ENCODE measurements at regions not wholly inside any gene's neighbourhood (a gene's known extent, or its start where the extent isn't known, plus 50 kb on each side); places are given as distances from the start of the nearest gene placed in this dataset.
"Not testable (repeated sequence)": the region's sequence is repeated elsewhere in the genome, so short reads cannot be mapped to it uniquely, and the experiment has no call there.

GRCh38 chr5:1960595-1961303 is 78.0 kb upstream of the IRX4 start:
- DNase-seq (ENCODE audit: low read depth, low spot score) = no peak

DNA sequence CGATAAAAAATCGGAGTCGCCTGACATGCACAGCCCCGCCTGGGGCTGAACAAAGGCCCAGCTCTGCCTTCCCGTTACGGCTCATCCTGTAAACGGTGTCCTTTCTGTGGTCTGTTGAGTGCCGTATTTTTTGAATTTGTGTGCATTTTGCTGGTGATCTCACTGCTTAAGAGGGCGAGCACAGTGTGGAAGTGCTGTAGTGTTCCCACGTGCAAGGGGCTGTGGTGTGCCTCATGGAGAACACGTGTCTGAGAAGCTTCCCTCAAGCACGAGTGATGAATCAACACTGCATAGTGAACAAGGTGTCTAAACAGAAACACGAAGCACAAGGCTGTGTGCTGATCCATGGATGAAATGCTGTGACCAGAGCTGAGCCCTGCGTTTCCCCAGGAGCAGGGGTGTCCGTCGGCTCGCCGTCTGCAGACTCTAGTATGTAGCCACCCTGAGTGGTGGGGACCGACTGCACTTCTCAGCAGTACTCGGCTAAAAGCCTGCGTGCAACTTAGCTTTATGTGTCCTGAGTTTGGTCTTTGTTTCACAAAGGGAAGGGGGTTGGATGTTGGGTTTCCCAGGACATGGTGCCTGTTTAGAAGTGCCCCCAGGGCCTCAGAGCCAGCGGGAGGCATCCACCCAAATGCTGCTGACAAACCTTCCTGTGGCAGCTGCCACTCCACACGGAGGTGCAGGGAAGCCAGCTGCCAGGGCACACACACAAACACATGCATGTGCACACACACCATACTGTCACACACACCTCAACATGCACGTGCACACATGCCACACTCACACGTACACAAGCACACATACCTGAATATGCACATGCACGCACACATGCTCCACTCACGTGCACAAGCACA is 77.2 kb upstream of the IRX4 start:
- DNase-seq (ENCODE audit: low read depth, low spot score) = no peak

DNA sequence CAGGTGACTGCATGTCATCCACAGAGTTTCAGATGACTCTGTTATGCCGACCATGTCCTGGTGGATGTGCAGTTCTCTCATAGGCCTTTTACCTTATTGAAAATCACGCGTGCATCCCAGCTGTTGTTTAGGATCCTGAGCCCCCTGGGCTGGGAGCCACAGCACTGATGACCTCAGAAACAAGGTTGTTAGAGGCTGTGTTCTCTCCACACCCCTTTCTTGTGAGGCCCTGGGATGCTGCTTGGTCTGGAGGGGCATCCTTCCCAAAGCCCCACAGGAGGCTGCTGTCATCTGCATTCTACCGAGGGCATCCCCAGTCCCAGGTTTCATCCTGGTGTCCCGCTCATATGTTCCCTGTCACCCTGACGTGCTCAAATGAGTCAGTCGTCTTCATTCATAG is 76.5 kb upstream of the IRX4 start:
- DNase-seq (ENCODE audit: low read depth, low spot score) = no peak

DNA sequence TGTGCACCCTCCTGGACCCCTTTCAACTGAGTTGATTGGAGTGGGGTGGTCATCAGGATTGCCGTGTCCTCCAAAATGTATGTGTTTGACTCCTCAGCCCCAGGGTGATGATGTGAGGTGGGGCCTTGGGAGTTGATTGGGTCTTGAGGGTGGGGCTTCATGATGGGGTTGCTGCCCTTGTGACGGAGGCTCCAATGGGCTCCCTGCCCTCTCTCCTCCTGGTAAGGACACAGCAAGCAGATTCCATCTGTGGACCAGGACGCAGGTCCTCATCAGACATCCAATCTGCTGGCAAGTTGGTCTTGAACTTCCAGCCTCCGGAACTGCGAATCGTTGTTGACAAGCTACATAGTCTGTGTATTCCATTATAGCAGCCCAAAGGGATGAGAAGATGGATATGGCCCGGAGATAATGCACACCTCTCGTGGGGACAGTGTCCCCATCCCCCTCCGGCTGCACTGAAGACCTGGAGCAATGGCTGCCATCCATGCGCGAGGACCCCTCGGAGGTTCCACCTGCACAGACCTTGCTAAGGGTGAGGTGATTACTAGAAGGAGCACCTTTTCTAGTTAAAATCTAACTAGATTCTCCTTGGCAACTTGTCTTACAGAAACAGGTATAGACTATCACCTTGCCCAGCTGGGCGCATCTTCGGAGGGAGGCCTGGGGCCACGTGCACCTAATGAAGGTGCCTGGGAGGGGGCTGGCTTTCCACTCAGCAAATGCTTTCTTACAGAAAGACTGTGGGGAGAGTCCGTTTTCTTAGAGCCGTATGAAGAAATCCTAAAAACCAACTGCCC is 75.7 kb upstream of the IRX4 start:
- no peak for DNase-seq (ENCODE audit: low read depth, low spot score)

GRCh38 chr5:1955586-1955985 is 72.9 kb upstream of the IRX4 start:
- DNase-seq (ENCODE audit: low read depth, low spot score) = no peak

GRCh38 chr5:1953710-1954109 is 71.0 kb upstream of the IRX4 start:
- not testable (repeated sequence) for DNase-seq (ENCODE audit: low read depth, low spot score)

GRCh38 chr5:1952444-1953099 is 69.8 kb upstream of the IRX4 start:
- DNase-seq (ENCODE audit: low read depth, low spot score) = no peak

- DNase-seq (ENCODE audit: low read depth, low spot score) = no peak
Measured at GRCh38 chr5:1952021-1952420, 69.3 kb upstream of the IRX4 start.

DNA sequence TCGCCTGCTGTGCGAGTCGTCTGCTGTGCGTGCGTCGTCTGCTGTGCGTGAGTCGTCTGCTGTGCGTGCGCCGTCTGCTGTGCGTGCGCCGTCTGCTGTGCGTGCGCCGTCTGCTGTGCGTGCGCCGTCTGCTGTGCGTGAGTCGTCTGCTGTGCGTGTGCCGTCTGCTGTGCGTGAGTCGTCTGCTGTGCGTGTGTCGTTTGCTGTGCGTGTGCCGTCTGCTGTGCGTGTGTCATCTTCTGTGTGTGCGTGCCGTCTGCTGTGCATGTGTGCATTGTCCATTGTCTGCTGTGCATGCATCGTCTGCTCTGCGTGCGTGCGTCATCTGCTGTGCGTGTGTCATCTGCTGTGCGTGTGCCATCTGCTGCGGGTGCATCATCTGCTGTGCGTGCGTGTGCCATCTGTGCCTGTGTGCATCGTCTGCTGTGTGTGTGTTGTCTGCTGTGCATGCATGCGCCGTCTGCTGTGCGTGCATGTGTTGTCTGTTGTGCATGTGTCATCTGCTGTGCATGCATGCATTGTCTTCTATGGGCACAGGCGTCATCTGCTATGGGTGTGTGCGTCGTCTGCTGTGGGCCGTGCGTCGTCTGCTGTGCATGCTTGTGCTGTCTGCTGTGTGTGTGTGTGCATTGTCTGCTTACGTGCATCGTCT is 68.6 kb upstream of the IRX4 start:
- DNase-seq (ENCODE audit: low read depth, low spot score) = no peak

GRCh38 chr5:1950708-1951103 is 68.0 kb upstream of the IRX4 start:
- no peak for DNase-seq (ENCODE audit: low read depth, low spot score)

GRCh38 chr5:1950096-1950707 is 67.5 kb upstream of the IRX4 start:
- no peak for DNase-seq (ENCODE audit: low read depth, low spot score)

GRCh38 chr5:1949253-1949652 is 66.5 kb upstream of the IRX4 start:
- DNase-seq (ENCODE audit: low read depth, low spot score) = no peak

DNA sequence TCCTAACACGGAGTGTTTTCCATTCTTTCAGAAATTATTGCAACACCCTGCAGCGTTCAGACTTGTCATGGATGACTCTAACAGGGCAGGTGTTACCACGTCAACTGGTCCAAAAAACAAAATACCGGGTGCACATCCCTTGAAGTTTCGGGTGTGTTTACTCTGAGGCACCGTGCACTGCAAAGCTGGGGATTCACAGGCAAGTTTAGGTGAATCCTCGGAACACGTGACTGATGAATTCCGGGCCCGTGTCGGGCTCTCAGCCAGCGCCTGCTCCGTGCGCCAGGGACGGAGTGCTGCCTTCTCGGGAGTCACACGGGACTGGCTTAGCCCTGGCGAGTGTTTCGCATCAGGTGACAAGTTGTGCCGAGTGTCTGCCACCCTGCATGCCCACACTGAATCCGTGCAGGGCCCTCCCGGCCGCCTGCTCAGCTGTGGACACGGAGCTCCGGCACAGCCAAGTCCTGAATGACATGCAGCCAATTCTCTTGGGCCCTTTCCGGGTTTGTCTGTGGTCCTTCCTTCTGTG is 66.0 kb upstream of the IRX4 start:
- DNase-seq (ENCODE audit: low read depth, low spot score) = no peak

DNA sequence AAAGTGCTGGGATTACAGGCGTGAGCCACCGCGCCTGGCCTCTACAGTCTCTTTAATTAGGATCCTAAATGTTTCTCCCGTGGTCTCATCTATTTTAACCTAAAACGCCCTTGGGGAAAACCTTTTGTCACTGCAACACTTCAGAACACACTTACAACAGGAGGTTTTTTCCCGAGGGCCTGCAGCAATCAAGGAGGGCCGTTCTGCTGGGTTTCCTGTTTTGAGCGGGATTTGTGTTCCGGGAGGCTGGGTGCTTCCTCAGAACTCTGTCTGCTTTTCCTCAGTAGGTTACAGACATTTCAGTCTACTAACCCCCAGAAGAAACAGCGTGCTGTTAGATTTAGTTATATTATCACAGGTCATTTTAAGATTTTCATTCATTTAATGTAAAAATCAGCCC is 65.4 kb upstream of the IRX4 start:
- no peak for DNase-seq (ENCODE audit: low read depth, low spot score)

DNA sequence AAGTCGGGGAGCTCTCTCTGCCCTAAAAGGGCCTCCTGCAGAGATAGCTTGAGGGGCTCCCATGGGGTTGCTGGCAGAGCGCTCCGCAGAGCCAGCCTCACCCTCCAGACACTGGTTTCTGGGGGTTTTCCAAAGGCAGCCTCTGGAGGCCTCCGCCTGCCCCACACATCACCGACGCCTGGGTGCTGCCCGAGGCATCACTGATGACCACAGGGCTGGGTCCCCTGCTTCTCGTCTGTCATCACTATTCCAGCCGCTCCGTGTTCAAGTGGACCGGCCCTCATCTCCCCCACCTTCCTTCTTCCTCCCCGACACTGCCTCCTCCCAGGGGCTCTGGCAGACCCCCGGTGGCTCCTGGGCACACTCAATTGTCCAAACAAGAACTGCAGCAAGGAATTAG is 64.1 kb upstream of the IRX4 start:
- DNase-seq (ENCODE audit: low read depth, low spot score) = no peak

DNA sequence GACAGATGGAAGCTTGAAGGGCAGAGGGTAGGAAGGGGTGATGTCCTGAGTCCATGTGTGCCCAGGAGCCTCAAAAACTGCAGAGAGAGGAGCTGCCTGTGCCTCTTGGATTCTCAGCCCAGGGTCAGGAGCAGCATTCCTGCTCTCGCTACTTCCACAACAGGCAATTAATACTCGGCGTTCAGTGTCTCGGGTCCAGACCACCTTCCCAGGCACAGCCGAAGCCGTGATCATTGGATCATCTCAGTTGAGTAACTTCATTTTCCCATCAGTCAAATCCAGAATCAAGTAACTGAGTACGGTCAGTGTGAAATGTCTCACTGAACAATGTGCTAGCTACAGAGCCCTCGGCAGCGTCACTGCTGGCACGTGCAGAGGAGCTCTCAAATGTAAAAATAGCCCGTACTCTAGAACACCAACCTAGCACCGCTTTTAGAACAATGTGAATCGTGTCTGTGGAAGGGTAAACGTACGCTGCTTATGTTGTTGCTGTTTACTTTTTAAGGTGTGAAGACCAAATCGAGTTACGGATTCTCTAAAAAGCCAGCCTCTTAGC is 63.5 kb upstream of the IRX4 start:
- DNase-seq (ENCODE audit: low read depth, low spot score) = no peak

DNA sequence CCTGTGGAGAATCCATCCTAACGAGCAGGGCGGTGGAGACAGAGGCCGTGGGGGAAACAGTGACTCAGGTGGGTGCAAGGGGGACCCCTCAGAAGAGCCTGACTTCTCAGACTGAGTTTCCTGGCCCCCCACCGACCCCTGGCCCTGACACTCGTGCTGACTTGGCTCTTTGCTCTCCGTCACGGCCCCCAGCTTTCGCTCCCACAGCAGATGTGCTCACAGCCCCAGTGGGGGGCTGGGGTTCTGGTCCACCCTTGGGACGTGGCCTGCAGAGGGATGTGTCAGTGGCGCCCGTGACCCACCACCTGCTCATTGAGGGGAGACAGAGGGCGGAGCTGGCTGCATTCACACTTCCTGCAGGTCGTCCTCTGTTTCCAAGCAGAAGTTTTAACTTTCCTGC is 62.9 kb upstream of the IRX4 start:
- DNase-seq (ENCODE audit: low read depth, low spot score) = no peak

DNA sequence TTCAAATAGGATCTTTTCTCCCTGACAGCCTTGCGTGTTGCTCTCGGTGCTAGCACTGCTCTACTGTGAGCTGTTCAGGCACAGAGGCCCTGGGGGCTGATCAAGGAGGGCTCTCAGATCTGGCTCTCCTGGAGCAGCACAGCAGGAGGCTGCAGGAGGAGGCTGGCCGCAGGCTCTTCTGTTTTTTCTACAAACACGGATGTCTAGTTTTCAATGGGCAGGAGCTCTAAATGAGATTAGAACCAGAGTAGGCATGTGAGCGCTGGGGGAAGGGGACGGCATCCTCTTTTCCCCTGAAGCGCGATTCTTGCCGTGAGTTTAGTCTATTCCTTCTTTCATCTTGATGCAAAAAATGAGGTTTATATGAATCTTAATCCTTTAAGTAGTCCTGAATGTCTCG is 61.7 kb upstream of the IRX4 start:
- DNase-seq (ENCODE audit: low read depth, low spot score) = no peak

- no peak for DNase-seq (ENCODE audit: low read depth, low spot score)
Measured at GRCh38 chr5:1943481-1943880, 60.8 kb upstream of the IRX4 start.

- no peak for DNase-seq (ENCODE audit: low read depth, low spot score)
Measured at GRCh38 chr5:1942630-1943029, 59.9 kb upstream of the IRX4 start.
